Glutamatergic neuron (in vitro differentiated cells): ENCODE measurements at regions not wholly inside any gene's neighbourhood (a gene's known extent, or its start where the extent isn't known, plus 50 kb on each side); places are given as distances from the start of the nearest gene placed in this dataset.
"Not testable (repeated sequence)": the region's sequence is repeated elsewhere in the genome, so short reads cannot be mapped to it uniquely, and the experiment has no call there.

Source experiments
- DNase-seq: peaks from one replicate; pipeline ENCODE4 v3.0.0; 2022
- H3K27ac Mint-ChIP-seq: one replicate; pipeline ENCODE4 v1.8.0; 2020; ENCODE audit warnings: mild to moderate bottlenecking, mixed read lengths, inconsistent platforms; ENCODE audit not compliant: unreplicated experiment
- H3K27me3 Mint-ChIP-seq: one replicate; pipeline ENCODE4 v1.8.0; 2020; ENCODE audit warnings: mild to moderate bottlenecking, moderate library complexity, mixed read lengths, inconsistent platforms; ENCODE audit not compliant: unreplicated experiment
- H3K36me3 Mint-ChIP-seq: one replicate; pipeline ENCODE4 v1.8.0; 2020; ENCODE audit warnings: mild to moderate bottlenecking, mixed read lengths, inconsistent platforms; ENCODE audit not compliant: unreplicated experiment
- H3K4me1 Mint-ChIP-seq: one replicate; pipeline ENCODE4 v1.8.0; 2020; ENCODE audit warnings: mild to moderate bottlenecking, low read depth, mixed read lengths, inconsistent platforms; ENCODE audit not compliant: unreplicated experiment
- H3K4me3 Mint-ChIP-seq: one replicate; pipeline ENCODE4 v1.8.0; 2020; ENCODE audit warnings: mild to moderate bottlenecking, mixed read lengths, inconsistent platforms; ENCODE audit not compliant: unreplicated experiment
- H3K9me3 Mint-ChIP-seq: one replicate; pipeline ENCODE4 v1.8.0; 2020; ENCODE audit warnings: mild to moderate bottlenecking, moderate library complexity, mixed read lengths, inconsistent platforms; ENCODE audit not compliant: unreplicated experiment
- TF ChIP-seq, protein P1 (sequence below): fragments of 200-600 bp; sonication (generic); IDR thresholded peaks from one replicate; pipeline ENCODE4 v1.5.0; 2021; ENCODE audit not compliant: partially characterized antibody, unreplicated experiment

DNA sequence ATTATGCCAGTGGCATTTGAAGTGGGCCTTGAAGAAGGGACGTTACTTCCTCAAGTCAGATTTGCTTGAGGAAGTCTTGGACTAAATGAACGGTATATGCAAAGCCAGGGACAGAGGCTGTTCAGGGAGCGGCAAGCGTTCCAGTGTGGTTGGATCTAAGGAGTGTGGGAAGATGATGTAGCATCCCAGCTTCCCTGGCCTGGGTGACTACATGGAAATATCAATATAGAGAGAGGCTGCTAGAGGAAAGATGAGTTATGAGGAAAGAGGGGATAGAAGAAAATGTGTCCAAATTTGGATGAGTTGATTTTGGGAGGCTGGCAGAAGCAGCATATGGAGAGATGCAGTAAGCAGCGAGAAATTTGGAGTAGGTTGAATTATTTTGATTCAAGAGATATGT, 432.5 kb upstream of the TENM3 start:
- H3K9me3 Mint-ChIP-seq: no peaks in the 10 kb centered on the region
- H3K4me1 Mint-ChIP-seq: no peaks in the 10 kb centered on the region
- DNase-seq: no peak
- H3K27me3 Mint-ChIP-seq: no peaks in the 10 kb centered on the region
- H3K27ac Mint-ChIP-seq: no peak overlapping the region
- no peak overlapping the region for H3K4me3 Mint-ChIP-seq
- TF ChIP-seq, protein P1, sequence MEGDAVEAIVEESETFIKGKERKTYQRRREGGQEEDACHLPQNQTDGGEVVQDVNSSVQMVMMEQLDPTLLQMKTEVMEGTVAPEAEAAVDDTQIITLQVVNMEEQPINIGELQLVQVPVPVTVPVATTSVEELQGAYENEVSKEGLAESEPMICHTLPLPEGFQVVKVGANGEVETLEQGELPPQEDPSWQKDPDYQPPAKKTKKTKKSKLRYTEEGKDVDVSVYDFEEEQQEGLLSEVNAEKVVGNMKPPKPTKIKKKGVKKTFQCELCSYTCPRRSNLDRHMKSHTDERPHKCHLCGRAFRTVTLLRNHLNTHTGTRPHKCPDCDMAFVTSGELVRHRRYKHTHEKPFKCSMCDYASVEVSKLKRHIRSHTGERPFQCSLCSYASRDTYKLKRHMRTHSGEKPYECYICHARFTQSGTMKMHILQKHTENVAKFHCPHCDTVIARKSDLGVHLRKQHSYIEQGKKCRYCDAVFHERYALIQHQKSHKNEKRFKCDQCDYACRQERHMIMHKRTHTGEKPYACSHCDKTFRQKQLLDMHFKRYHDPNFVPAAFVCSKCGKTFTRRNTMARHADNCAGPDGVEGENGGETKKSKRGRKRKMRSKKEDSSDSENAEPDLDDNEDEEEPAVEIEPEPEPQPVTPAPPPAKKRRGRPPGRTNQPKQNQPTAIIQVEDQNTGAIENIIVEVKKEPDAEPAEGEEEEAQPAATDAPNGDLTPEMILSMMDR: no peak
- peaks cover 3% of the 10 kb centered on the region for H3K36me3 Mint-ChIP-seq

DNA sequence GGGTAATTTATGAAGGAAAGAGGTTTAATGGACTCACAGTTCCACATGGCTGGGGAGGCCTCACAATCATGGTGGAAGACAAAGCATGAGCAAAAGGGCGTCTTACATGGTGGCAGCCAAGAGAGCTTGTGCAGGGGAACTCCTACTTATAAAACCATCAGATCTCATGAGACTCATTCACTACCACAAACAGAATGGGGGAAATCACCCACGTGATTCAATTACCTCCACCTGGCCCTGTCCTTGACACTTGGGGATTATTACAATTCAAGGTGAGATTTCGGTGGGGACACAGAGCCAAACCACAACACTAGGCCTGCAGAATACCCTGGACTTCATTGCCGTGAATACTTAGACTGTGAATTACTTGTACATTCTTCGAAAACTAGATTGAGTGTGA, 431.7 kb upstream of the TENM3 start:
- not testable (repeated sequence) for H3K27ac Mint-ChIP-seq, H3K9me3 Mint-ChIP-seq, H3K36me3 Mint-ChIP-seq, DNase-seq, H3K4me1 Mint-ChIP-seq, H3K27me3 Mint-ChIP-seq, H3K4me3 Mint-ChIP-seq

DNA sequence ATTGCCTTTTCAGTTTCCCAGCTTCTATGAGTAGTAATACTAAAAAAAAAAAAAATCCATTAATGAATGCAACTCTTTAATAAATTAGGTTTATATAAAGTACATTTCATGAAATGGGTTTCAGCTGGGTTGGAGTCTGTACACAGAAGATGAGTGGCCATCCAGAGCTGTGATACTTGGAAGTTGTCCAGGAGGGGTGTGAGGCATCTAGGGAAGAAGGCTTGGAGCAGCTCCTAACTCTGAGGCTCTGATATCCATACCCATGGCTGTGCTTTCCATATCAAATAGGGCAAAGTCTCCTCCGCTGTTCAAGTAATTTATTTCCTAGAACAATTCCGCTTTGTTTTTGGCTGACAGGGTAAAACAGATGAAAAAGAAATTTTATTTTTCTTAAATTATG, 423.3 kb upstream of the TENM3 start:
- Mint-ChIP-seq H3K4me1 (peaks cover 1% of the 10 kb centered on the region), H3K9me3 (peaks cover 4% of the 10 kb centered on the region), H3K4me3 (no peak overlapping the region), H3K27me3 (peaks cover 3% of the 10 kb centered on the region), H3K27ac (no peak overlapping the region), H3K36me3 (no peaks in the 10 kb centered on the region)
- DNase-seq: no peak
- TF ChIP-seq, protein P1: no peak

DNA sequence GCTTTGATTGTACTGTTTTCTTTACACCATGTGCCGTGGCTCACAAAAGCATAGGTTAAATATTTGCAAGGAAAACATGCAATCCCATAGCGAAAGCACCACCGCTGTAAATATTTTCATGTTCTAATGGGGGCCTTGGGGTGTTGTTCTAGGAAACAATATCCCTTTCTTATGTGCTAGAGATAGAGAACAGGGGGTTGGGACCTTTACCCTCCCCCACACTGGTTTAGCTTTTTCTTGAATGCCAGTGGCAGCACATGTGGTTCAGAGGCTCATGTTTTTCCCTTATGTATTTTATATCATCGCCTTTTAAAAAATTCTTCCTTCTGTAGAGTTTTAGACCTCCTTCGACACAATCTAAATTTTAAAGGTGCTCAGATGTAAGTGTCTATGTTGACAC, 422.6 kb upstream of the TENM3 start:
- Mint-ChIP-seq H3K27me3 (peaks cover 3% of the 10 kb centered on the region), H3K27ac (no peak overlapping the region)

DNA sequence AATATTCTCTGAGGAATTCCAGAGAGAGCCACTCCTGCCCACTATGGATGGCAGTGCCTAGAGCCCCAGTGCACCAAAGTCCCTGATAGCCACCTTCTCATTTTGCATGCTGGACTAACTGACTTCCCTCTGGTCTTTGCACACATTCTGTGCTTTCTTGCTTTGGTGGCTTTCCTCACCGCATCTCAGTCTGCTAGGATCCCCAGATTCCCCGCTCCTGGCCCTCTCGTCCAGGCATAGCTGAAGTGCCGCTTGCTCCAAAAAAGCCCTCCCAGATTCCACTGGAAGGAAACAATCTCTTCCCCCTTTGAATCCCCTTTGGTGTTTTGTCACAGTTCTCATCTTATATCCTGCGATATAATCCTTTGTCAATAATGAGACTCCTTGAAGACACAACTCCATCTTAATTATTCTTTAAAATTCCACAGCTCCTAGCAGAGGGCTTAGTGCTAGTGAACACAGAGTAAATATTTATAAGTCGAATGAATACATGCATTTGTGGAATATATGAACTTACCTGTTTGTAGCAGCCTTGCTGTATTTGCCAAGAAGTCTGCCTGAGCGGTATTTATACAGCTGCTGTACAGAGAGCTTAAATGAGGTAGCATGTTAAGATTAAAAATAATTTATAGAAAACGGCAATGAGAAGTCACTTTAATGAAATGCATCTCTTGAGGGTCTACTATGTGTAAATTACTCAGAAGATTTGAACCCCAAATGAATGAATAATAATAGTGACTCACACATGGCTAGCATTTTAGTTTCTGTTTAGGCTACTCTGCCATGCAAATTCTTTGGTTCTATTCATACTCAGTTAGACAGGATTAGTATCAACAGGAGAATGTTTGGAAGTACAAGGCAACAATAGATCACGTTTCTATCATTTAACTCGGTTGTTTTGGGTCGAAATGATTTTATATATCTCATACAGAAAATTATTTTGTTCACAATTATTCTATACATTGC, 421.9 kb upstream of the TENM3 start:
- peaks cover 3% of the 10 kb centered on the region for H3K27me3 Mint-ChIP-seq
- peaks cover 4% of the 10 kb centered on the region for H3K9me3 Mint-ChIP-seq
- DNase-seq: no peak
- H3K27ac Mint-ChIP-seq: no peak overlapping the region
- H3K4me3 Mint-ChIP-seq: no peak overlapping the region
- H3K36me3 Mint-ChIP-seq: no peaks in the 10 kb centered on the region
- H3K4me1 Mint-ChIP-seq: peaks cover 4% of the 10 kb centered on the region
- TF ChIP-seq, protein P1: no peak

More for the DNA sequence above, 422.6 kb upstream of the TENM3 start:
- H3K9me3 Mint-ChIP-seq: peaks cover 4% of the 10 kb centered on the region
- no peak for DNase-seq
- H3K36me3 Mint-ChIP-seq: no peaks in the 10 kb centered on the region
- peaks cover 1% of the 10 kb centered on the region for H3K4me1 Mint-ChIP-seq
- TF ChIP-seq, protein P1: no peak
- no peak overlapping the region for H3K4me3 Mint-ChIP-seq
